H9 (cell line): ENCODE measurements at regions not wholly inside any gene's neighbourhood (a gene's known extent, or its start where the extent isn't known, plus 50 kb on each side); places are given as distances from the start of the nearest gene placed in this dataset.

Experiments used
- DNase-seq: peaks from one replicate; pipeline ENCODE4 v3.0.0-alpha.2; 2017
- H2AFZ ChIP-seq: one replicate; pipeline ENCODE4 v1.6.1; 2013; ENCODE audit warnings: mild to moderate bottlenecking, low read length, control low read depth, moderate library complexity
- H2AK5ac ChIP-seq: 2 replicates; pipeline ENCODE4 v1.6.1; 2013; ENCODE audit warnings: low read length, control low read depth, mixed read lengths; ENCODE audit not compliant: insufficient read length
- H2BK120ac ChIP-seq: one replicate; pipeline ENCODE4 v1.6.1; 2013; ENCODE audit warnings: low read depth, mild to moderate bottlenecking, low read length, control low read depth, inconsistent platforms; ENCODE audit not compliant: poor library complexity, severe bottlenecking
- H2BK12ac ChIP-seq: 2 replicates; pipeline ENCODE4 v1.6.1; 2013; ENCODE audit warnings: low read length, control low read depth, mixed read lengths, low read depth; ENCODE audit not compliant: insufficient read length
- H2BK15ac ChIP-seq: 2 replicates; pipeline ENCODE4 v1.6.1; 2013; ENCODE audit warnings: low read depth, low read length, control low read depth
- H2BK20ac ChIP-seq: one replicate; pipeline ENCODE4 v1.6.1; 2013; ENCODE audit warnings: low read depth, mild to moderate bottlenecking, low read length, control low read depth, inconsistent platforms; ENCODE audit not compliant: poor library complexity, severe bottlenecking
- H2BK5ac ChIP-seq: 2 replicates; pipeline ENCODE4 v1.6.1; 2013; ENCODE audit warnings: low read length, control low read depth, mixed read lengths; ENCODE audit not compliant: insufficient read length
- H3K14ac ChIP-seq: 2 replicates; pipeline ENCODE4 v1.6.1; 2013; ENCODE audit warnings: low read length, control low read depth; ENCODE audit not compliant: insufficient read depth
- H3K18ac ChIP-seq: 2 replicates; pipeline ENCODE4 v1.6.1; 2013; ENCODE audit warnings: low read depth, mild to moderate bottlenecking, mixed read lengths, low read length, control low read depth; ENCODE audit not compliant: insufficient read length
- H3K23ac ChIP-seq: 2 replicates; pipeline ENCODE4 v1.6.1; 2013; ENCODE audit warnings: low read length, control low read depth, mixed read lengths, low read depth; ENCODE audit not compliant: insufficient read length
- H3K23me2 ChIP-seq: 2 replicates; pipeline ENCODE4 v1.6.1; 2013; ENCODE audit warnings: low read depth, mild to moderate bottlenecking, mixed read lengths, low read length, control low read depth; ENCODE audit not compliant: insufficient read length, poor library complexity, severe bottlenecking
- H3K27ac ChIP-seq: 2 replicates; pipeline ENCODE4 v1.5.1; 2013; ENCODE audit warnings: low read length, control low read depth, mixed read lengths, low read depth; ENCODE audit not compliant: insufficient read length
- H3K27me3 ChIP-seq: 2 replicates; pipeline ENCODE4 v1.6.1; 2013; ENCODE audit warnings: low read length, control low read depth, inconsistent platforms; ENCODE audit not compliant: insufficient read depth
- H3K4ac ChIP-seq: 2 replicates; pipeline ENCODE4 v1.6.1; 2013; ENCODE audit warnings: low read depth, mild to moderate bottlenecking, control low read depth, inconsistent platforms, low read length, moderate library complexity
- H3K4me1 ChIP-seq: 2 replicates; pipeline ENCODE4 v1.6.1; 2013; ENCODE audit warnings: low read length, control low read depth, inconsistent platforms; ENCODE audit not compliant: insufficient read depth
- H3K4me2 ChIP-seq: 2 replicates; pipeline ENCODE4 v1.6.1; 2013; ENCODE audit warnings: low read length, control low read depth, mixed read lengths; ENCODE audit not compliant: insufficient read length, insufficient read depth
- H3K56ac ChIP-seq: 2 replicates; pipeline ENCODE4 v1.6.1; 2013; ENCODE audit warnings: low read depth, mild to moderate bottlenecking, mixed read lengths, low read length, control low read depth; ENCODE audit not compliant: insufficient read length
- H3K79me1 ChIP-seq: 2 replicates; pipeline ENCODE4 v1.6.1; 2013; ENCODE audit warnings: low read depth, mild to moderate bottlenecking, moderate library complexity, low read length, control low read depth, inconsistent platforms; ENCODE audit not compliant: insufficient read depth, poor library complexity, severe bottlenecking
- H3K79me2 ChIP-seq: 2 replicates; pipeline ENCODE4 v1.6.1; 2013; ENCODE audit warnings: low read length, control low read depth, inconsistent platforms; ENCODE audit not compliant: insufficient read depth
- H3K9ac ChIP-seq: 2 replicates; pipeline ENCODE4 v1.6.1; 2013; ENCODE audit warnings: low read length, control low read depth, mixed read lengths; ENCODE audit not compliant: insufficient read length; ENCODE audit errors: extremely low read depth
- H3K9me3 ChIP-seq: one replicate; pipeline ENCODE4 v1.6.1; 2013; ENCODE audit warnings: low read depth, low read length, inconsistent platforms; ENCODE audit not compliant: control insufficient read depth
- H3T11ph ChIP-seq: one replicate; pipeline ENCODE4 v1.6.1; 2013; ENCODE audit warnings: mild to moderate bottlenecking, low read length, control low read depth, inconsistent platforms
- H4K20me1 ChIP-seq: one replicate; pipeline ENCODE4 v1.6.1; 2013; ENCODE audit not compliant: control insufficient read depth, insufficient read length, insufficient read depth
- H4K5ac ChIP-seq: 2 replicates; pipeline ENCODE4 v1.6.1; 2013; ENCODE audit warnings: low read depth, mild to moderate bottlenecking, mixed read lengths, low read length, control low read depth; ENCODE audit not compliant: insufficient read length
- H4K8ac ChIP-seq: replicated peaks from 2 replicates; pipeline ENCODE4 v1.6.1; 2013; ENCODE audit warnings: low read length, control low read depth, mixed read lengths, low read depth; ENCODE audit not compliant: insufficient read length
- H4K91ac ChIP-seq: 2 replicates; pipeline ENCODE4 v1.6.1; 2013; ENCODE audit warnings: low read depth, mild to moderate bottlenecking, moderate library complexity, mixed read lengths, low read length, control low read depth; ENCODE audit not compliant: insufficient read length
- H3K27ac Mint-ChIP-seq, 3 experiments: 2 replicates in 2 of 3; 3 replicates in 1 of 3; pipeline ENCODE4 v1.8.0; 2020 to 2021; ENCODE audit warnings: mixed read lengths in 3 of 3, mild to moderate bottlenecking in 1 of 3, moderate library complexity in 1 of 3
- H3K27me3 Mint-ChIP-seq: 2 replicates; pipeline ENCODE4 v1.8.0; 2021; ENCODE audit warnings: low read depth, mild to moderate bottlenecking, moderate library complexity, mixed read lengths
- H3K36me3 Mint-ChIP-seq, 3 experiments: 2 replicates in 2 of 3; 3 replicates in 1 of 3; pipeline ENCODE4 v1.8.0; 2020 to 2021; ENCODE audit warnings: low read depth in 3 of 3, mixed read lengths in 3 of 3; ENCODE audit not compliant: insufficient read depth in 1 of 3
- H3K4me1 Mint-ChIP-seq, 2 experiments: 2 replicates each; pipeline ENCODE4 v1.8.0; 2020; ENCODE audit warnings: mixed read lengths in 2 of 2
- H3K4me3 Mint-ChIP-seq, 2 experiments: 2 replicates in 1 of 2; 3 replicates in 1 of 2; pipeline ENCODE4 v1.8.0; 2020 to 2021; ENCODE audit warnings: mild to moderate bottlenecking in 2 of 2, mixed read lengths in 2 of 2, moderate library complexity in 1 of 2
- H3K9me3 Mint-ChIP-seq, 2 experiments: 2 replicates in 1 of 2; 3 replicates in 1 of 2; pipeline ENCODE4 v1.8.0; 2020; ENCODE audit warnings: mild to moderate bottlenecking in 2 of 2, mixed read lengths in 2 of 2, moderate library complexity in 1 of 2
- WGBS: extraction: QIAGEN DNeasy Blood & Tissue Kit; methylation state at CpG from one replicate; pipeline ENCODE4 v1.1.7; 2013; ENCODE audit warnings: missing lambda C conversion rate, low lambda C conversion rate, mixed read lengths; ENCODE audit not compliant: insufficient read length; ENCODE audit errors: extremely low coverage; 5-methylcytosine and 5-hydroxymethylcytosine counted together
- TF ChIP-seq, protein P1 (sequence below): fragments of 200-600 bp; sonication (generic); conservative IDR thresholded peaks from 3 replicates; pipeline ENCODE4 v1.8.0; 2021; ENCODE audit warnings: antibody characterized with exemption, mild to moderate bottlenecking

DNA sequence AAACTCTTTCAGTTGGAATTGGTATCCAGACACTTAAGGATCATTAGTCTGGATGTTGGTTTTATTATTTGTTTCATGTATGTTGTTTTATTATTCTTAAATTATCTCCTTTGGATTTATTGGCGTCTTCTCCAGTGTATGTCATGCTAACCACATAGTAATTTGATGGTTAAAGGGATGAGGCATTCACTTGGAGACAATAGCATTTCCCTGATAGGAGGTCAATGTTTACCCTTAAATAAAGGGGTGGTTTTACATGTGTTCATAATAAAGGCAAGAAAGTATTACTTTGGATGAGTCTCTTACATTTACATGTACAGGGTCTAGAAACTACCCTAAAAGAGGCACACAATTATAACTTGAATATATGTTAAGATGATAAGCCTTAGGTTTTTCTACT lies 51.2 kb upstream of the RNF144B start:
- DNase-seq: no peak
- Histone ChIP-seq H3K18ac (no peak overlapping the region), H3T11ph (no peak overlapping the region), H3K79me2 (no peaks in the 10 kb centered on the region), H3K9ac (no peak overlapping the region), H4K5ac (no peak overlapping the region), H2AFZ (no peak overlapping the region), H4K91ac (no peak overlapping the region), H2BK12ac (no peak overlapping the region), H3K27ac (no peak overlapping the region), H3K23ac (no peak overlapping the region), H3K23me2 (no peaks in the 10 kb centered on the region), H2BK20ac (no peak overlapping the region), H4K8ac (no peak overlapping the region), H3K4me1 (no peaks in the 10 kb centered on the region; the same call in 1 of the 2 replicates), H3K27me3 (no peaks in the 10 kb centered on the region), H3K14ac (no peak overlapping the region), H2BK15ac (no peak overlapping the region), H2BK120ac (no peak overlapping the region), H3K79me1 (no peaks in the 10 kb centered on the region), H3K4me2 (no peak overlapping the region), H2BK5ac (no peak overlapping the region), H2AK5ac (no peak overlapping the region), H3K56ac (no peak overlapping the region), H3K4ac (no peak overlapping the region), H4K20me1 (no peaks in the 10 kb centered on the region), H3K9me3 (no peaks in the 10 kb centered on the region)
- H3K4me1 Mint-ChIP-seq: peaks cover 21 to 27% of the 10 kb centered on the region in 2 experiments
- H3K9me3 Mint-ChIP-seq: peaks cover 1 to 2% of the 10 kb centered on the region in 2 experiments; a peak in 3 of 5 replicates
- no peak overlapping the region for H3K27ac Mint-ChIP-seq
- no peaks in the 10 kb centered on the region for H3K27me3 Mint-ChIP-seq
- H3K4me3 Mint-ChIP-seq: no peak overlapping the region
- no CpG with 5 or more reads among the region's 1 CpG for WGBS
- no peaks in the 10 kb centered on the region; a peak in 1 of 7 replicates for H3K36me3 Mint-ChIP-seq
- TF ChIP-seq, protein P1, sequence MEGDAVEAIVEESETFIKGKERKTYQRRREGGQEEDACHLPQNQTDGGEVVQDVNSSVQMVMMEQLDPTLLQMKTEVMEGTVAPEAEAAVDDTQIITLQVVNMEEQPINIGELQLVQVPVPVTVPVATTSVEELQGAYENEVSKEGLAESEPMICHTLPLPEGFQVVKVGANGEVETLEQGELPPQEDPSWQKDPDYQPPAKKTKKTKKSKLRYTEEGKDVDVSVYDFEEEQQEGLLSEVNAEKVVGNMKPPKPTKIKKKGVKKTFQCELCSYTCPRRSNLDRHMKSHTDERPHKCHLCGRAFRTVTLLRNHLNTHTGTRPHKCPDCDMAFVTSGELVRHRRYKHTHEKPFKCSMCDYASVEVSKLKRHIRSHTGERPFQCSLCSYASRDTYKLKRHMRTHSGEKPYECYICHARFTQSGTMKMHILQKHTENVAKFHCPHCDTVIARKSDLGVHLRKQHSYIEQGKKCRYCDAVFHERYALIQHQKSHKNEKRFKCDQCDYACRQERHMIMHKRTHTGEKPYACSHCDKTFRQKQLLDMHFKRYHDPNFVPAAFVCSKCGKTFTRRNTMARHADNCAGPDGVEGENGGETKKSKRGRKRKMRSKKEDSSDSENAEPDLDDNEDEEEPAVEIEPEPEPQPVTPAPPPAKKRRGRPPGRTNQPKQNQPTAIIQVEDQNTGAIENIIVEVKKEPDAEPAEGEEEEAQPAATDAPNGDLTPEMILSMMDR: no peak
